GM21367 (cell line): ENCODE measurements at regions not wholly inside any gene's neighbourhood (a gene's known extent, or its start where the extent isn't known, plus 50 kb on each side); places are given as distances from the start of the nearest gene placed in this dataset.

Experiments
- ATAC-seq: cut with Tn5 transposase; IDR thresholded peaks from one replicate; pipeline ENCODE4 v1.9.1; 2021; ENCODE audit not compliant: unreplicated experiment

DNA sequence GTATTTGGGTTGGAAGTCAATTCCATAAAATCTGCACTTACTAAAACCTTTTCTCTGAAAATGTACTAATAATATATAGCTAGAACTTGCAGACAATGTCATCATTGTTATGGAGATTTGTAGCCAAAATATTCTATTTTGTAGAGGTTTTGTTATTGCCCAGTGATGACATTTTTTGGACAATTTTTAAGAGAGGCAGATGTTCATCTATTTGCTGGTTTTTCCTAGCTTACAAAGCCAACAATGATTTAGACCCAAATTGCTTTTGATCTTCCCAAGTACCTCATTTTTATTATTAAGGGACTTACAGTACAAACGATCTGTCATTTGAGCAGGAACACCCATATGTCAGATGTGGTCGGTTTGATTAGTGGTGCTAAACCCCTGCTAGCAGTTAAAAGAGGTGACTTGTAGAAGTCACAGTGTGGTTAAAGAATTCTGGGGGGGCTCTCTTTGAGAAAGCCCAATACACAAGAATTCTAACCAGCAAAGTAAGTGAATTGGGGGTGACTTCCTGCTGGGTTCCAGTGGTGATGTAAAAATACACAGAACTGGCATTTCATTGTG is 136.2 kb downstream of the KIT start:
- no peak for ATAC-seq
